ENCODE measurements at regions not wholly inside any gene's neighbourhood (a gene's known extent, or its start where the extent isn't known, plus 50 kb on each side); places are given as distances from the start of the nearest gene placed in this dataset.

DNA sequence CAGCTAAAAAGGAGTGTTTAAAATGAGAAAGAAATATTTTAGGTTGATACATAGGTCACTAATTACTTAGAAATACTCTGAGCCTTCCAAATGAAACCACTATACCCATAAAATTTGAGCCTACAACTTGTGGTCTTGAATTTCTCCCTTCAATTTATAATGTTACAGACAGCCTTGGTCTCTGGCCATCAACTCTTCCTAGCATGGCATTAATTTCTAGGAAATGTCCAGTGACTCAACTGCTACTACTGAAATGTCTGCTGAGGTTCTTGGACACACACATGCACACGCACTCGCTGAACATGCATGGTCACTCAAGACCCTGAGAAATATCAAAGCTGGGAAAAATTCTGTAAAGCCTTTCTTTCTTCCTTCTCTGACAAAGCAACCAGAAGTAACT lies 61.1 kb upstream of the SAMSN1 start:
- TF ChIP-seq SRF (IDR thresholded peaks at IDR 0.05; ENCODE audit: low read depth in 2 of 2, low read length in 2 of 2): no peak
- no peak for TF ChIP-seq SREBF2 (IDR thresholded peaks at IDR 0.05; ENCODE audit: low read length)
- TF ChIP-seq YY1 (IDR thresholded peaks at IDR 0.05; ENCODE audit: low read depth, low read length): no peak
- no peak for TF ChIP-seq ZNF592 (IDR thresholded peaks at IDR 0.05)
- TF ChIP-seq RAD51 (IDR thresholded peaks at IDR 0.05): no peak
- TF ChIP-seq SUZ12 (IDR thresholded peaks at IDR 0.05; ENCODE audit: unreplicated experiment): no peak
- FAIRE-seq: no peak
- no peaks in the 10 kb centered on the region; the same call in 2 of the 3 replicates for H3K9me3 ChIP-seq (replicated peaks; ENCODE audit: control insufficient read depth, insufficient read depth, low read length)
- H3K4me2 ChIP-seq (ENCODE audit: control insufficient read depth, insufficient read depth): no peak overlapping the region
- RAD21 ChIA-PET (ENCODE audit: unreplicated experiment): no interaction called here
- WGBS (ENCODE audit: insufficient coverage, insufficient replicate concordance, low lambda C conversion rate, missing lambda C conversion rate): 94% methylated on average over 2 of the region's 2 CpGs
- BruUV-seq (replicated peaks): no TSS peak
- no peak overlapping the region for H3K27ac ChIP-seq (ENCODE audit: control insufficient read depth, insufficient read depth)
- peaks cover 3% of the 10 kb centered on the region; the same call in 1 of the 2 replicates for H3K4me1 ChIP-seq (ENCODE audit: control insufficient read depth, insufficient read depth, low read length)
- no peaks in the 10 kb centered on the region for H4K20me1 ChIP-seq (ENCODE audit: control insufficient read depth, insufficient read depth)
- H3K79me2 ChIP-seq (ENCODE audit: control insufficient read depth, insufficient read depth, low read length): no peaks in the 10 kb centered on the region
- in situ Hi-C loops (cut with MboI): no loop called here
- no peak overlapping the region for H2AFZ ChIP-seq (ENCODE audit: control insufficient read depth, low read depth, low read length)
- H3K9ac ChIP-seq (ENCODE audit: control insufficient read depth, insufficient read depth, low read length): no peak overlapping the region
- SMC1A ChIA-PET (ENCODE audit: uncharacterized antibody, unreplicated experiment): interaction anchor here (1.1 to 1.4 kb wide), 3 partner anchors 17 to 62 kb away, joined by 3 to 4 read pairs (median 3); no protein-coding TSS in a partner anchor
- intact Hi-C loops (cut with micrococcal nuclease; ENCODE audit: unreplicated experiment): no loop called here
- CTCF ChIA-PET: no interaction called here
- no peaks in the 10 kb centered on the region for H3K36me3 ChIP-seq (ENCODE audit: control insufficient read depth in 2 of 2, insufficient read depth in 2 of 2, low read length in 1 of 2)
- no peak for ATAC-seq
- no peak overlapping the region for H3K4me3 ChIP-seq
- POLR2A ChIA-PET: no interaction called here
- no peak for DNase-seq (ENCODE audit: low read depth, low spot score)
- no peaks in the 10 kb centered on the region for H3K27me3 ChIP-seq (replicated peaks in 1 of 2; ENCODE audit: control insufficient read depth in 2 of 2, insufficient read depth in 2 of 2, low read length in 1 of 2)
